ENCODE measurements at regions not wholly inside any gene's neighbourhood (a gene's known extent, or its start where the extent isn't known, plus 50 kb on each side); places are given as distances from the start of the nearest gene placed in this dataset.

DNA sequence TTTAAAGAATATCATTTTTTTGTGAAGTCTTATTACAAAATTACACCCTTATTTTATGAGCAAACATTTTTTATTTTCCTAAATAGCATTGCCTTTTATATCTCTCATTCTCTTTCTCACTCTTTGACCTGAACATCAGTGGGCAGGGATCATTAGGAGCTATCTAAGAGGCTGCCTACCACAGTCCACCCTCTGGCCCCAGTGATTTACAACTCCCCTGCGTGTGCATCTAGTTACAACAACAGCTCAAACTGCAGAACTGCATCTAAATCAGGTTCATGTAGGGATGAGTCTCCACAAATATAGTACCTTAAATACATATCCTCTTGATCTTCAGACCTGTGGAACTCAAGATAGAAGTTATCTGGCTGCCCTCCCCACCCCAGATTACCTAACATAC lies 172.4 kb upstream of the CXCR4 start:
- DNase-seq (no peak), ATAC-seq (no peak)
- Histone ChIP-seq H3K27me3 (no peaks in the 10 kb centered on the region), H3K4me1 (no peaks in the 10 kb centered on the region), H3K9me3 (no peaks in the 10 kb centered on the region), H3K36me3 (no peaks in the 10 kb centered on the region), H3K27ac (no peak overlapping the region), H3K4me3 (no peak overlapping the region)
- intact Hi-C loops (cut with DNase I): loop anchor here (10.0 kb wide), 1 partner anchor 116 kb away; no protein-coding TSS in a partner anchor
- TF ChIP-seq, protein P1, sequence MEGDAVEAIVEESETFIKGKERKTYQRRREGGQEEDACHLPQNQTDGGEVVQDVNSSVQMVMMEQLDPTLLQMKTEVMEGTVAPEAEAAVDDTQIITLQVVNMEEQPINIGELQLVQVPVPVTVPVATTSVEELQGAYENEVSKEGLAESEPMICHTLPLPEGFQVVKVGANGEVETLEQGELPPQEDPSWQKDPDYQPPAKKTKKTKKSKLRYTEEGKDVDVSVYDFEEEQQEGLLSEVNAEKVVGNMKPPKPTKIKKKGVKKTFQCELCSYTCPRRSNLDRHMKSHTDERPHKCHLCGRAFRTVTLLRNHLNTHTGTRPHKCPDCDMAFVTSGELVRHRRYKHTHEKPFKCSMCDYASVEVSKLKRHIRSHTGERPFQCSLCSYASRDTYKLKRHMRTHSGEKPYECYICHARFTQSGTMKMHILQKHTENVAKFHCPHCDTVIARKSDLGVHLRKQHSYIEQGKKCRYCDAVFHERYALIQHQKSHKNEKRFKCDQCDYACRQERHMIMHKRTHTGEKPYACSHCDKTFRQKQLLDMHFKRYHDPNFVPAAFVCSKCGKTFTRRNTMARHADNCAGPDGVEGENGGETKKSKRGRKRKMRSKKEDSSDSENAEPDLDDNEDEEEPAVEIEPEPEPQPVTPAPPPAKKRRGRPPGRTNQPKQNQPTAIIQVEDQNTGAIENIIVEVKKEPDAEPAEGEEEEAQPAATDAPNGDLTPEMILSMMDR (IDR thresholded peaks at IDR 0.05): no peak

DNA sequence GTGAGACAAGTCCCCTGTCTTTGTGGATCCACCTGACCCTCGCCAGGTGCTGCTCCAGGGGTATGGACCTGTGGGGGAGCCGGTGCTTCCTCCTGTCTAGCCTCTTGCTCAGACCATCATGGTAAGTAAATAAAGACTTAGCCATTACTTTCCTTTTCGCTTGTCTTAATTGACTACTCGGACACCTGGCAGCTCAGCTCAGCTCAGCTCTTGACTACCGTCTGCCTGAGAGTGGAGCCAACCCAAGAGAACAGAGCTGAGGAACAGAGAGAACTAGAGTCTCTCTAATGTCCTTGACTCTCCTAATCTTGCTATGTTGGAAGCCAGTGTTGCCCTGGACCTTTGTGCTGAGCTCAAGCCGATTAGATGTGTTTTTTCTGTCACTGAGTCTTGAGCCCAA lies 170.3 kb upstream of the CXCR4 start:
- Histone ChIP-seq H3K36me3 (no peaks in the 10 kb centered on the region), H3K27ac (no peak overlapping the region), H3K4me3 (no peak overlapping the region), H3K4me1 (no peaks in the 10 kb centered on the region), H3K27me3 (no peaks in the 10 kb centered on the region), H3K9me3 (no peaks in the 10 kb centered on the region)
- TF ChIP-seq, protein P1 (IDR thresholded peaks at IDR 0.05): no peak
- no peak for DNase-seq
- intact Hi-C loops (cut with DNase I): no loop called here
- no peak for ATAC-seq

DNA sequence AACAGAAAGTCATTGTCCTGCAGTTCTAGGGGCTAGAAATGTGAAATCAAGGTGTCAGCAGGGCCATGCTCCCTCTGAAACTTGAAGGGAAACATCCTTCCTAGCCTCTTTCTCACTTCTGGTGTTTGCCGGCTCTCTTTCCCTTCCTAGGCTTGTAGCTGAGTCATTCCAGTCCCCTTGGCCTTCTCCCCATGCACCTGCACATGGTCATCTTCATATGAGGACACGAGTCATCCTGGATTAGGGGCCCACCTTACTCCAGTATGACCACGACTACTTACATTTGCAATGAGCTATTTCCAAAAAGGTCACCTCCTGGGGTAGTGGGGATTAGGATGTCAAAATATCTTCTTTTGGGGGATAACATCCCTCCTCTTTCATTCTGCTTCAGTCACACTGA lies 168.5 kb upstream of the CXCR4 start:
- DNase-seq (no peak), ATAC-seq (no peak)
- TF ChIP-seq, protein P1 (IDR thresholded peaks at IDR 0.05): no peak
- no peak overlapping the region for H3K4me3 ChIP-seq
- H3K4me1 ChIP-seq: no peaks in the 10 kb centered on the region
- H3K27ac ChIP-seq: no peak overlapping the region
- H3K27me3 ChIP-seq: no peaks in the 10 kb centered on the region
- no peaks in the 10 kb centered on the region for H3K36me3 ChIP-seq
- intact Hi-C loops (cut with DNase I): no loop called here
- H3K9me3 ChIP-seq: no peaks in the 10 kb centered on the region

DNA sequence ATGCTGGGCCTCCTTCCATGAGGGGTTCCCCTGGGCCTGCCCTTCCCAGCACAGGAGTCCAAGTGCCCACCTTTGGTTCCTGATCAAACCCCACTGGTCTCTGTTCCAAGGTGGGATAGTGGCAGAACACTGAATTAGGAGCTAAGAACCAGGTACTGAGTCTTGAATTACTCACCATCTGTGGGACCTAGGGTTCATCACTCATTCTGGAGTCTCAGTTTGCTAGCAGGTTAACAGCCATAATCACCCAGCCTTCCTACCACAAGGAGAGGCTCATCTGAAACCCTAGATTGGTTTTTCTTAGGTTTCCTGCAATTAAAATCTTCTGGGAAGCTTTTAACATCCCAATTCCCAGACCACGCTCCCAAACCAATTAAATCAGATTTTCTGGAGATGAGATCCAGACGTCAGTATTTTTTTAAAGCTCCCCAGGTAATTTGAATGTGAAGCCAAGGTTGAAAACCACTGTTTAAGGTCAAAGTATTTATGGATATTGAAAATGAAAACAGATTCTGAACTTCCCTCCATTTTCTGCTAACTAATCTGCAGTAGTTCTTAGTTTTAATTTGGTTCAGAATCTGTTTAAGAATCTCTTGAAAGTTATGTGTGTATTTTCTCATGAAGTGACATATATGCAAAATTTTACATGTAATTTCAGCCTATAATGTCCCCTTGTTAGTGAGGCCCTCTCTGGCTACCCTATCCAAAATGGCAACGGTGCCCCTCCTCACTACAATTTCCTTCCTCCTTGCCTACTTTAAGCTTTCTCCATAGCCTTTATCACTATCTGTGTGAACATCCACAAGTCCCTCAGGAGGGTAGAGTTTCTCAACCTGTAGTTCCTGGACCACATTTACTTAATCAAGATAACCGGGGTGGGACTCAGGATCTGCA lies 166.5 kb upstream of the CXCR4 start:
- no peak for ATAC-seq
- intact Hi-C loops (cut with DNase I): no loop called here
- TF ChIP-seq, protein P1 (IDR thresholded peaks at IDR 0.05): no peak

DNA sequence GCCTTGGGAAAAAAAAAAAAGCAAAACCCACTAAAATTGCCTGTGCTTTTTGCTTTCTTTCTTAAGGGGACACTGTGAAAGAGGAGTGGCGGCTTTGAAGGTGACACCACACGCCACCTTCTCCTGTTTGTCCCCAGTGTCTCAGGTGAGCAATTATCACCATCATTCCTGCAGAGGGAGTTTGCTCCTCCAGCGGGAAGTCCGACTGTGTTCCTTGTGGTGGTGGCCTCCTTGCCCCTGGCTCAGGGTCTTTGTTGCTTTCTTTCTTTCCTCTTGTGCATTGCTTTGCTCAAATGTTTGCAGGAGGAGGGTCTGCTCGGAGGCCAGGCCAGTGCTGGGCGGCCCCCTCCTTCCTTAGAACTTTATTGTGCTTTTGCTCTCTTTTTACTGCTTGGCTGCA lies 164.3 kb upstream of the CXCR4 start:
- Histone ChIP-seq H3K9me3 (no peaks in the 10 kb centered on the region), H3K36me3 (no peaks in the 10 kb centered on the region), H3K27ac (no peak overlapping the region), H3K4me3 (no peak overlapping the region), H3K4me1 (no peaks in the 10 kb centered on the region), H3K27me3 (no peaks in the 10 kb centered on the region)
- ATAC-seq (no peak), DNase-seq (no peak)
- intact Hi-C loops (cut with DNase I): no loop called here
- TF ChIP-seq, protein P1 (IDR thresholded peaks at IDR 0.05): no peak

More for the DNA sequence above, 166.5 kb upstream of the CXCR4 start:
- H3K27me3 ChIP-seq: no peaks in the 10 kb centered on the region
- H3K4me3 ChIP-seq: no peak overlapping the region
- no peaks in the 10 kb centered on the region for H3K9me3 ChIP-seq
- H3K4me1 ChIP-seq: no peaks in the 10 kb centered on the region
- H3K27ac ChIP-seq: no peak overlapping the region
- DNase-seq: no peak
- H3K36me3 ChIP-seq: no peaks in the 10 kb centered on the region
